NCI-H2196 treated with DMSO at 0.1 percent for 48 hours (cell line): ENCODE measurements at regions not wholly inside any gene's neighbourhood (a gene's known extent, or its start where the extent isn't known, plus 50 kb on each side); places are given as distances from the start of the nearest gene placed in this dataset.

Experiments used
- DNase-seq: peaks from one replicate; lab custom pipeline; 2025; ENCODE audit not compliant: unreplicated experiment; lab: John Stamatoyannopoulos, UW

DNA sequence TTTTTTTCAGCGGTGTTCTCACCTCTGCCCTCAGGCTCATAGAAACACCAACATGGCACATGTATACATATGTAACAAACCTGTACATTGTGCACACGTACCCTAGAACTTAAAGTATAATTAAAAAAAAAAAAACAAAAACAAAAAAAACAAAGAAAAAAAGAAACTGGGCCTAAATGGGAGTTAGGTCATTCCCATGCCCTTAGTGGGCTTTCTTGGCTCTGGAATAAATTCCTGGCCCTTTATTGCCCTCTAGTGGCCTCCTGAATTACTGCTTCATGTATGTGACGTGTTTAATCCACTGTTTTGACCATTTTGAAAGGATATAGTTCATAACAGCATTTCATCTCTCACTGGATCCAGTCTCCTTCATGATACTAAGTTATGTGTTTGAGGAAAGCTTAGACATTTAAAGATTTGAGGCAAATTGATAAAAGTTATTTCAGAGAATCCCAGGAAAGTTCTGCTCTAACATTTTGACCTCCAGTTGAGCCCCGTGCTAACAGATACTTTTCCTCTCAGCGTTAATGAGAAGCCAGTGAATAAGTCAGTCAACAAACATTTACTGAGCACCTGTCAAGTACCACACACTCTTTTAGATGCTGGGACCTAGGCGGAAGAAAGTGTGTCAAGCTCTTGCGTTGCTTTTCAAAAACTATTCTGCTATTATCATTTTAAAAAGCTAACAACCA, 54.7 kb upstream of the SYPL1 start:
- DNase-seq = peak; percentile 27

DNA sequence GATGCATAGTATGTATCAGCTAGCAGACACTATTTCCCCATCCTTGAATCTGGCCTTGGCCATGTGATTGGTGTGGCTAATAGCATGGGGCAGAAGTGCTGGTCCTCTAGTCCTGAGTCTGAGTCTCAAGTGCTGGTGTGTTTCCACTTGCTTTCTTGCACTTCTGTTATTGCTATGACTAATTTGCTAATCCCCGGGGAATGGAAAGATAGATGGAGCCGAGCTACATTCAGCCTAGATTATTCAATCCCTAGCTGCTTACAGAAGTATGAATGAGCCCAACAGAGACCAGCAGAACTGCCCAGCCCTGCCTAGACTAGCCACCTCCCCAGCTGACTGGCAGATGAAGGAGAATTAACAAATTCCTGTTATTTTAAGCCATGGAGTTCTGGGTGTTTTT, 53.2 kb upstream of the SYPL1 start:
- DNase-seq = no peak

DNA sequence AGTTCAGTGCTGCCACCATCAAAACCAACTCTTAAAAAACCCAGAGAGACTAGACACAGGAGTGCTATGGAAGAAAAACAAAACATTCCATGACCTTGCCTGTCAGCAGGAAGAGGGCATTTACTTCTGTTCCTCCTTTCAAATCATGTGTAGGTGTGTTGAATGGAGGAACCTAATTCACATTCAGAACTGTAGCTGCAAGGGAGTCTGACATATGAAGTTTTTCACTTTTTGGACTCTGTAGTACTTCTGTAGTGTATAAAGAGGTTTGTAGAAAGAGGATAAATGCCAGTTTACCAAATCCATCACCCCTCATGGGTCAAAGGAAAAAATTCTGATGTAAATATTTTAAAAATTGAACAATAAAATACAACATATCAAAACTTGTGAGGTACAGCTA, 51.1 kb upstream of the SYPL1 start:
- no peak for DNase-seq
